ENCODE measurements at regions not wholly inside any gene's neighbourhood (a gene's known extent, or its start where the extent isn't known, plus 50 kb on each side); places are given as distances from the start of the nearest gene placed in this dataset.

DNA sequence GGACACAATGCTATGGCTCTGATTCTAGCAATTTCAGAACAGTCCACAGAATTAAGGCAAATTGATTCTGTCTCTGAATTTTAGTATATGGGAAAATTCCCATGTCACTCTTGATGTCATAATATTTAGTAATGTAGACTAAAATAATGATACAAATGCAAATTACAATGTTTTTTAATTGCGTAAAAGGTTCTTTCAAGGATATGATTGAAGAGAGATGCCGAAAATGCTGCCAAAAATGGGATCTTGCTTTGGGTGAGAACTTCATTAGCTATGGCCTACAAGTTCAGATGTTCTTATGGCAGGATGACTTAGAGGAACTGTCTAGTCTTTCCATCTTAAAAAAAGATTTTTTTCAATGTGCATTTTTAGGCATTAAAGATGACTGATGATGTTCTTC, 170.6 kb downstream of the TMA16 start:
- DNase-seq (ENCODE audit: extremely low read depth, low read depth): no peak
- TF ChIP-seq, protein P1, sequence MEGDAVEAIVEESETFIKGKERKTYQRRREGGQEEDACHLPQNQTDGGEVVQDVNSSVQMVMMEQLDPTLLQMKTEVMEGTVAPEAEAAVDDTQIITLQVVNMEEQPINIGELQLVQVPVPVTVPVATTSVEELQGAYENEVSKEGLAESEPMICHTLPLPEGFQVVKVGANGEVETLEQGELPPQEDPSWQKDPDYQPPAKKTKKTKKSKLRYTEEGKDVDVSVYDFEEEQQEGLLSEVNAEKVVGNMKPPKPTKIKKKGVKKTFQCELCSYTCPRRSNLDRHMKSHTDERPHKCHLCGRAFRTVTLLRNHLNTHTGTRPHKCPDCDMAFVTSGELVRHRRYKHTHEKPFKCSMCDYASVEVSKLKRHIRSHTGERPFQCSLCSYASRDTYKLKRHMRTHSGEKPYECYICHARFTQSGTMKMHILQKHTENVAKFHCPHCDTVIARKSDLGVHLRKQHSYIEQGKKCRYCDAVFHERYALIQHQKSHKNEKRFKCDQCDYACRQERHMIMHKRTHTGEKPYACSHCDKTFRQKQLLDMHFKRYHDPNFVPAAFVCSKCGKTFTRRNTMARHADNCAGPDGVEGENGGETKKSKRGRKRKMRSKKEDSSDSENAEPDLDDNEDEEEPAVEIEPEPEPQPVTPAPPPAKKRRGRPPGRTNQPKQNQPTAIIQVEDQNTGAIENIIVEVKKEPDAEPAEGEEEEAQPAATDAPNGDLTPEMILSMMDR (IDR thresholded peaks at IDR 0.05; ENCODE audit: low read depth, low read length, missing control alignments): no peak
- H3K4me3 ChIP-seq (replicated peaks; ENCODE audit: low read depth, low read length): no peak overlapping the region

DNA sequence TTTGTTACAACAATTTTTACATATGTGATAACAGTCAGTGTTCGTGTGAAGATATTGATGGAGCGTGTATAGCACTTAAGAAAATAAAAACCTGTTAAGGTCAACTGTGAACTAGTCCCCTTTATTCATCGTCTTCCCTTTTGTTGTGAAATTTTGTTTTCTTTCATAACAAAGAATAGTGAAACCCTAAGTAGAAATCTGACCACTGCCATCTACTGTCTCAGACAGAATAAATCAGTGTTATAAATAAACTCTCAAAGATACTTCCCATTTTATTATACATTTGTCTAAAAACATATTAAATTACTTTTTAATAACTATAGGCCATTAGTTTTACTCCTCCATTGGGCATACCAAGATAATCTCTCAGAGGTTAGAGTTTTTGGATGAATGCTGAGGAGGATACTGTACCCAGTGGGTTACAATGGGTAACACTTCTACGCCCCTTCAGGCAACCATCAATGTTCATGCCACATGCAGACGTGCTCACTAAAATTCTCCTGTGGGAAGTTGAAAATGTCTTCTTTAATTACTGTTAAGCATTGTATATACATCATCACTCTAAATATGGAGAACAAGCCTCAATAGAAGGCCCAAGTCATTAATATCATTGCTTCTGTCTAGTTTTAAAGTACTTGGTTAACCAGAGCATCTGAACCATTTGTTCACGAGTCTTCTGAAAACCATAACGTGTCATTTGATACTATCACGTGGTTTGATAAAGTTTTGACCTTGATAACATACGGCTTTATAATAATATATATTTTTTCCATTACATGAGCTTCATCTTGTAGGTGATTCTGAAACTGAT, 171.2 kb downstream of the TMA16 start:
- no peak overlapping the region for H3K4me3 ChIP-seq (replicated peaks; ENCODE audit: low read depth, low read length)

DNA sequence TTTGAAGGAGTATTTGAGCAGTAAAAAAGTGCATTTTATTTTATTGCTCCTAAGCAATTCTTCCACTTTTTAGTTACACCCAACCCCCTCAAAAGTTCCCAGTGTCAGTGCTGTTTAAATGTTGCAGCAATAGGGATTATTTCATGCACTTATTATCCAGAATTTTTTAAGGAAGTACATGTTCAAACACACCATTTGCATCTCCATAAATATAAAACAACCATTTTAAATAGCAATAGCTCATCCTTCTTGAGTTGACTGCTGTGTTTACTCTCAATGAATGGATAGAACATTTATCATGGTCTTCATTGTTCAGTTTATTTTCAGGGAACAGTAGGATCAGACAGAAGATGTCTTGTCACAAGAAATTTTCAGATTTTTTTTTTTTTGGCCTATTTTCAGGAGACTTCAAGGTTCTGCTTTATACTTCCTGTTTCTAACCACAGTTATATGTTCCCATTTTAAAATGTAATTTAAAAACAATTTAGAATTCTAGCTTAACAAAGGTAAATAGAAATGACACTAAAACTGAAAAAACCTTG, 171.9 kb downstream of the TMA16 start:
- H3K4me3 ChIP-seq (replicated peaks; ENCODE audit: low read depth, low read length): no peak overlapping the region
- TF ChIP-seq, protein P1 (IDR thresholded peaks at IDR 0.05; ENCODE audit: low read depth, low read length, missing control alignments): no peak
- DNase-seq (ENCODE audit: extremely low read depth, low read depth): no peak

More for the DNA sequence above, 171.2 kb downstream of the TMA16 start:
- no peak for DNase-seq (ENCODE audit: extremely low read depth, low read depth)
- TF ChIP-seq, protein P1 (IDR thresholded peaks at IDR 0.05; ENCODE audit: low read depth, low read length, missing control alignments): no peak

DNA sequence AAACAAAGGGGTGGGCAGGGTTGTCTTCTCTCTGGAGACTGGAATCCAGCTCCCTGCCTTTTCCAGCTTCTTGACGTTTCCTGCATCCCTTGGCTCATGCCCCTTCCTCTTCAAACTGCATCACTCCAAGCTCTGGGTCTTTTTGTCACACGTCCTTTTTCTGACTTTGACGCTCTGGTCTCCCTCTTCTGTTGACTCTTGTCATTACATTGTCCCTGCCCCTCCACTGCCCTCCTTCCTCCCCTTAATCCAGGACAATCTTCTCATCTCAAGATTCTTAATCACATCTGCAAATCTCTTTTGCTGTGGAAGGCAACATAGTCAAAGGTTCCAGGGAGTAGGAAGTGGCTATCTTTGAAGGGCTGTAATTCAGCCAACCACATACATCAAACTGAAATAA, 178.3 kb downstream of the TMA16 start:
- TF ChIP-seq, protein P1 (IDR thresholded peaks at IDR 0.05; ENCODE audit: low read depth, low read length, missing control alignments): no peak
- no peak overlapping the region for H3K4me3 ChIP-seq (replicated peaks; ENCODE audit: low read depth, low read length)
- no peak for DNase-seq (ENCODE audit: extremely low read depth, low read depth)

DNA sequence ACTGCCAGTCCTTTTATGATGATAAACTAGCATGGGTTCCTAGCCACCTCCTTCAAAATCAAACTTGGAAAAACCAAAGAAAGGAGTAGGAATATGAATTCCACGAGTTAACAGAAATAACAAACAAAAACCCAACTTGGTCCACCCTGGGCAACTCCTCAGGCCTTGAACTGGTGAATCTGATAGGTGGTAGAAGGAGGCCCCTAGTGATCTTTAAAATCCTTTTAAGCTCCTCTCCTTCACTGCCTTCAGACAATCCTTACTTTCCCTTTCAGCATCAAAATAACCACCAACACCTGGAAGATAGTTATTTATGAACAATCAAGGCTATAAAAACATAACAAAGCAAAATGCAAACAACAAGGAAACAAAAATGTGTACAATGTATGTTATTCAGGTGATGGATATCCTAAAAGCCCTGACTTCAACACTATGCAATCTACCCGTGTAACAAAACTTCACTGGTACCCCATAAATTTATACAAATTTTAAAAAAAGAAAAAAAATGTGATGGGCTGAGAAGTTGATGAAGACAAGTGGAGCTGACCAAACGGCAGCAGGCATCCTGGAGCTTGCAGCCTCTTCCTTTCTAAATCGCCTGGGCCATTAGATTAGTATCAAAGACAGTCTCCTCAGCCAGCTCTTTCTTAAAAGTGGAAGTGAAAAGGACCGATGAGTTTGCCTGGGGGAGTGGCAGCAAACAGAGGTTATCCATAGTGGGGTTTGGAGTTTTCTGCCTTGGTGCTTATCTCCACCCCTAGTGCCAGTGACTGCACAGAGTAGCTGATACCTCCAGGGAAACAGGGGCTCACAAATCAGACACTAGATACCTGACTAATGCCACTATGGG, 179.6 kb downstream of the TMA16 start:
- TF ChIP-seq, protein P1 (IDR thresholded peaks at IDR 0.05; ENCODE audit: low read depth, low read length, missing control alignments): no peak
- DNase-seq (ENCODE audit: extremely low read depth, low read depth): no peak
- H3K4me3 ChIP-seq (replicated peaks; ENCODE audit: low read depth, low read length): no peak overlapping the region

DNA sequence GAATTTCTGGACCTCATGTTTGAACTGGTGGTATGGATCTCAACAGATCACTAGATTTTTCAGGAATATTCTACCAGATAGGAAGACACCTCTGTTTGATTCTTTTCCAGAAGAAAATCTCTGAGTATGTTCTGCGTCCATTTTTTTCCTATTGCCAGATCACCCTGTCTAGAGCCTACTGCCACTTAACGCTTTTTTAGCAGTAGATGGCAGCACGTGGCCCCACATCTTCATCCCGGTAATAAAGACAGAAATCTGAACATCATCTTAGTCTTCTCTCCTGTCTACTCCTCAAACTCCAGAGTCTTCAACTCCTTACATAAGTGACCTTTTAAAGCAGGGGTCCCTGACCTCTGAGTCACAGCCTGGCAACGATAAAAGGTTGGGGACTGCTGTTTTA, 184.7 kb downstream of the TMA16 start:
- H3K4me3 ChIP-seq (replicated peaks; ENCODE audit: low read depth, low read length): no peak overlapping the region
- TF ChIP-seq, protein P1 (IDR thresholded peaks at IDR 0.05; ENCODE audit: low read depth, low read length, missing control alignments): no peak
- DNase-seq (ENCODE audit: extremely low read depth, low read depth): no peak
